ENCODE measurements at regions not wholly inside any gene's neighbourhood (a gene's known extent, or its start where the extent isn't known, plus 50 kb on each side); places are given as distances from the start of the nearest gene placed in this dataset.

DNA sequence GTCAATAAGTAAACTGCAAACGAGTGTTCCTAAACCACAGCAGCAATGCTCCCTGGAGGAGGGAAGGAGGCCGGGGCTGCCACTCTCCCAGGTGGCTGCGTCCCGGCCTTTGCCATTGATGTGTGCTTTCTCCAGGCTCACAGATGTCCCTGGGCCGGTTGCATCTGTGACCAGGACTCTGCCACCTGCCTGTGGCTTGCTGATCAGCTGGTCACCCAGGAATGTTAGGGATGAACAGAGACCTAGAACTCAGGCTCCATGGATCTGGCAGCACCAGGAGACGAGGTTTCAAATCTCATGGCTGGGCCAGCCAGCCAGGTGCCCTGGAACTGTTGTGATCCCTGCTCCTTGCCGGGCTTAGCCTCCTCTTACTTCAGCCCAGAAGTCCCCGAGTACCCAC, 65.7 kb downstream of the KLF15 start:
- Histone ChIP-seq H4K91ac (ENCODE audit: insufficient read depth, low read depth, low read length) (no peak overlapping the region), H3K4me2 (ENCODE audit: low read depth, low read length) (no peak overlapping the region), H3K79me1 (ENCODE audit: low read depth in 1 of 2, low read length in 2 of 2) (no peaks in the 10 kb centered on the region; a peak in 1 of 4 replicates), H3K56ac (ENCODE audit: extremely low read depth, insufficient read depth, low read length) (no peak overlapping the region), H2BK15ac (ENCODE audit: low read depth, low read length) (no peak overlapping the region), H3K27me3 (ENCODE audit: control insufficient read depth, insufficient read depth, low read length) (peaks cover 9% of the 10 kb centered on the region), H3K14ac (replicated peaks; ENCODE audit: low read depth, low read length) (no peak overlapping the region), H3K4ac (ENCODE audit: low read depth, low read length) (no peak overlapping the region), H3K4me1 (ENCODE audit: control insufficient read depth, insufficient read depth, low read length) (peaks cover 11% of the 10 kb centered on the region), H2AFZ (replicated peaks; ENCODE audit: low read length, poor library complexity) (no peak overlapping the region), H3K4me3 (ENCODE audit: insufficient read depth, low read depth, low read length) (no peak overlapping the region), H2BK120ac (ENCODE audit: low read depth, low read length) (no peak overlapping the region), H2BK5ac (ENCODE audit: low read depth, low read length, poor library complexity, severe bottlenecking) (no peak overlapping the region), H3K9me1 (ENCODE audit: insufficient read depth, low read length) (no peaks in the 10 kb centered on the region), H4K8ac (ENCODE audit: low read depth in 2 of 2, low read length in 2 of 2) (no peak overlapping the region), H2BK20ac (ENCODE audit: low read depth, low read length) (no peak overlapping the region), H3K23ac (ENCODE audit: low read depth, low read length) (no peak overlapping the region), H3K9me3 (ENCODE audit: control insufficient read depth, insufficient read depth, low read length) (no peaks in the 10 kb centered on the region), H3K9ac (ENCODE audit: low read depth, low read length) (no peak overlapping the region), H3K36me3 (ENCODE audit: control insufficient read depth, insufficient read depth, low read length) (no peaks in the 10 kb centered on the region), H3K18ac (ENCODE audit: low read depth, low read length) (no peak overlapping the region), H2AK9ac (replicated peaks; ENCODE audit: low read depth, low read length, poor library complexity) (no peak overlapping the region), H4K20me1 (ENCODE audit: insufficient read depth, low read length) (no peaks in the 10 kb centered on the region), H2AK5ac (ENCODE audit: low read depth, low read length) (no peak overlapping the region), H4K5ac (ENCODE audit: low read depth, low read length) (no peak overlapping the region), H3K27ac (ENCODE audit: insufficient read depth, low read length) (no peak overlapping the region)
- BruUV-seq (replicated peaks), result no TSS peak
- intact Hi-C loops (cut with micrococcal nuclease), result no loop called here
- ChIA-PET CTCF (no interaction called here), POLR2A (ENCODE audit: unreplicated experiment) (no interaction called here)
- 80% methylated on average over 2 of the region's 8 CpGs; no CpG with 5 or more reads in 1 of the 2 experiments for WGBS, 2 experiments (ENCODE audit: extremely low coverage in 2 of 2, insufficient read length in 1 of 2)
- TF ChIP-seq, protein P1, sequence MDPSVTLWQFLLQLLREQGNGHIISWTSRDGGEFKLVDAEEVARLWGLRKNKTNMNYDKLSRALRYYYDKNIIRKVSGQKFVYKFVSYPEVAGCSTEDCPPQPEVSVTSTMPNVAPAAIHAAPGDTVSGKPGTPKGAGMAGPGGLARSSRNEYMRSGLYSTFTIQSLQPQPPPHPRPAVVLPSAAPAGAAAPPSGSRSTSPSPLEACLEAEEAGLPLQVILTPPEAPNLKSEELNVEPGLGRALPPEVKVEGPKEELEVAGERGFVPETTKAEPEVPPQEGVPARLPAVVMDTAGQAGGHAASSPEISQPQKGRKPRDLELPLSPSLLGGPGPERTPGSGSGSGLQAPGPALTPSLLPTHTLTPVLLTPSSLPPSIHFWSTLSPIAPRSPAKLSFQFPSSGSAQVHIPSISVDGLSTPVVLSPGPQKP (IDR thresholded peaks at IDR 0.05; ENCODE audit: borderline replicate concordance, low read depth, low read length), result no peak
- TF ChIP-seq SMC3 (IDR thresholded peaks at IDR 0.05; ENCODE audit: low read depth, low read length) (no peak), MAZ (IDR thresholded peaks at IDR 0.05; ENCODE audit: borderline replicate concordance, low read depth, low read length) (no peak), FOS (IDR thresholded peaks at IDR 0.05; ENCODE audit: low read depth, low read length) (no peak), BHLHE40 (IDR thresholded peaks at IDR 0.05; ENCODE audit: low read depth, low read length) (no peak), RCOR1 (IDR thresholded peaks at IDR 0.05; ENCODE audit: insufficient replicate concordance, low read length) (no peak), MXI1 (IDR thresholded peaks at IDR 0.05; ENCODE audit: borderline replicate concordance, low read depth, low read length) (no peak)
- no peak for DNase-seq
- dilution Hi-C loops (cut with HindIII; ENCODE audit: low sequenced_read_pairs, unreplicated experiment), result no loop called here
- no peak for ATAC-seq (ENCODE audit: low read depth)
- in situ Hi-C loops (cut with MboI; ENCODE audit: low sequenced_read_pairs), result no loop called here

Data from IMR-90 (cell line).